ENCODE measurements at regions not wholly inside any gene's neighbourhood (a gene's known extent, or its start where the extent isn't known, plus 50 kb on each side); places are given as distances from the start of the nearest gene placed in this dataset.

GRCh38 chr6:6861995-6862394 lies 245.8 kb upstream of the RREB1 start:
- no peak overlapping the region for H3K27ac ChIP-seq

GRCh38 chr6:6863970-6864639 lies 243.7 kb upstream of the RREB1 start:
- TF ChIP-seq ZFX (IDR thresholded peaks at IDR 0.05; ENCODE audit: borderline replicate concordance), result no peak
- no peak overlapping the region for H3K27ac ChIP-seq

More at GRCh38 chr6:6861995-6862394, 245.8 kb upstream of the RREB1 start:
- TF ChIP-seq CTCF (IDR thresholded peaks at IDR 0.05), result no peak
- no peak for TF ChIP-seq ZFX (IDR thresholded peaks at IDR 0.05; ENCODE audit: borderline replicate concordance)

- H3K27ac ChIP-seq, result no peak overlapping the region
Measured at GRCh38 chr6:6865611-6866010, 242.2 kb upstream of the RREB1 start.

GRCh38 chr6:6866656-6867403 lies 240.9 kb upstream of the RREB1 start:
- no peak overlapping the region for H3K27ac ChIP-seq
- TF ChIP-seq ZFX (IDR thresholded peaks at IDR 0.05; ENCODE audit: borderline replicate concordance) (no peak), CTCF (IDR thresholded peaks at IDR 0.05) (no peak)

More at GRCh38 chr6:6865611-6866010, 242.2 kb upstream of the RREB1 start:
- no peak for TF ChIP-seq ZFX (IDR thresholded peaks at IDR 0.05; ENCODE audit: borderline replicate concordance)
- no peak for TF ChIP-seq CTCF (IDR thresholded peaks at IDR 0.05)

GRCh38 chr6:6867404-6867799 lies 240.4 kb upstream of the RREB1 start:
- no peak for TF ChIP-seq CTCF (IDR thresholded peaks at IDR 0.05)
- no peak for TF ChIP-seq ZFX (IDR thresholded peaks at IDR 0.05; ENCODE audit: borderline replicate concordance)
- H3K27ac ChIP-seq, result no peak overlapping the region

- TF ChIP-seq ZFX (IDR thresholded peaks at IDR 0.05; ENCODE audit: borderline replicate concordance) (no peak), CTCF (IDR thresholded peaks at IDR 0.05) (no peak)
Measured at GRCh38 chr6:6869094-6869493, 238.7 kb upstream of the RREB1 start.

GRCh38 chr6:6870921-6871320 lies 236.8 kb upstream of the RREB1 start:
- no peak for TF ChIP-seq ZFX (IDR thresholded peaks at IDR 0.05; ENCODE audit: borderline replicate concordance)
- TF ChIP-seq CTCF (IDR thresholded peaks at IDR 0.05), result no peak
- no peak overlapping the region for H3K27ac ChIP-seq

More at GRCh38 chr6:6869094-6869493, 238.7 kb upstream of the RREB1 start:
- H3K27ac ChIP-seq, result no peak overlapping the region

All from 22Rv1 (cell line).